ENCODE measurements at regions not wholly inside any gene's neighbourhood (a gene's known extent, or its start where the extent isn't known, plus 50 kb on each side); places are given as distances from the start of the nearest gene placed in this dataset.

DNA sequence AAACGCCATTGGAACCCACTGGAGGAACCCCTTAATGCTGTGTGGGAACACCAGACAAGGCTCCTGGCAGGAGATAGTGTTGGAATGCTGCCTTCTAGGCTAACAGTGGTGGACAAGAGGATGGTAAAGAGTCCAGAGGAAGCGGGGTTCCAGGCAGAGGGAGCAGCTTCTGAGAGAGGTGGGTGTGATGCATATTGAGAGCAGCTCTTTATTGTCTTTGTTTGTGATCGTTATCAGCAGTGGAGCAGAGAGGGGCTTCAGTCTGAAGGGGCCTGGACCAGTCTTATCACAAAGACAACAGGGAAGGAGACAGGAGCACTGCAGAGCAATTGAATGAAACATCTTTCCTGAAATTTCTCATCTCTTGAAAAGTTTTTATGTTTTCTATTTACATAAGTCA, 106.8 kb upstream of the PLET1 start:
- no peaks in the 10 kb centered on the region for H3K9me3 ChIP-seq (ENCODE audit: severe bottlenecking)

DNA sequence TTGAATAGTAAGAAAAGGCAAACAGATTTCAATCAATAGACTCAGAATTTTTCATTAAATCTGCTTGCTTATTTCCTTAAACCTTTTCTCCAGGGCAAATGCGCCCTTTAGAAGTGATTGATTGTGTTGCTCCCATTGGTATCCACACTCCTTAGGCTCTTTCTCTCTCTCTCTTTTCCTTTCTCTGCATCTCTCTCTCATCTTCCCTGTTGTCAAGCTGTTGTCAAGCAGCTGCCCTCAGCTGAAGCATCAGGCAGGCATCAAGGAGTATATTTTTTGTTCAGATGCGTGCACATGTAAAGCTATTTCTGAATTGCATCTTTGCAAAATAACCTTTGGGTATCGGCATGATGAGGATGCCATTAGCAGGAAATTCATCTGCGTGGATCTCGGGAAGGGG, 107.2 kb upstream of the PLET1 start:
- no peak for DNase-seq
- Histone ChIP-seq H3K36me3 (no peaks in the 10 kb centered on the region), H3K27ac (no peak overlapping the region), H3K27me3 (ENCODE audit: insufficient read depth, low read depth, severe bottlenecking) (no peaks in the 10 kb centered on the region), H3K9me3 (ENCODE audit: severe bottlenecking) (no peaks in the 10 kb centered on the region), H3K4me3 (ENCODE audit: low read depth, low read length) (no peak overlapping the region)
- TF ChIP-seq, protein P1, sequence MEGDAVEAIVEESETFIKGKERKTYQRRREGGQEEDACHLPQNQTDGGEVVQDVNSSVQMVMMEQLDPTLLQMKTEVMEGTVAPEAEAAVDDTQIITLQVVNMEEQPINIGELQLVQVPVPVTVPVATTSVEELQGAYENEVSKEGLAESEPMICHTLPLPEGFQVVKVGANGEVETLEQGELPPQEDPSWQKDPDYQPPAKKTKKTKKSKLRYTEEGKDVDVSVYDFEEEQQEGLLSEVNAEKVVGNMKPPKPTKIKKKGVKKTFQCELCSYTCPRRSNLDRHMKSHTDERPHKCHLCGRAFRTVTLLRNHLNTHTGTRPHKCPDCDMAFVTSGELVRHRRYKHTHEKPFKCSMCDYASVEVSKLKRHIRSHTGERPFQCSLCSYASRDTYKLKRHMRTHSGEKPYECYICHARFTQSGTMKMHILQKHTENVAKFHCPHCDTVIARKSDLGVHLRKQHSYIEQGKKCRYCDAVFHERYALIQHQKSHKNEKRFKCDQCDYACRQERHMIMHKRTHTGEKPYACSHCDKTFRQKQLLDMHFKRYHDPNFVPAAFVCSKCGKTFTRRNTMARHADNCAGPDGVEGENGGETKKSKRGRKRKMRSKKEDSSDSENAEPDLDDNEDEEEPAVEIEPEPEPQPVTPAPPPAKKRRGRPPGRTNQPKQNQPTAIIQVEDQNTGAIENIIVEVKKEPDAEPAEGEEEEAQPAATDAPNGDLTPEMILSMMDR (IDR thresholded peaks at IDR 0.05; ENCODE audit: low read depth, low read length), result no peak

More for the DNA sequence above, 106.8 kb upstream of the PLET1 start:
- H3K4me3 ChIP-seq (ENCODE audit: low read depth, low read length), result no peak overlapping the region
- no peaks in the 10 kb centered on the region for H3K36me3 ChIP-seq
- no peaks in the 10 kb centered on the region for H3K27me3 ChIP-seq (ENCODE audit: insufficient read depth, low read depth, severe bottlenecking)
- H3K27ac ChIP-seq, result no peak overlapping the region
- TF ChIP-seq, protein P1 (IDR thresholded peaks at IDR 0.05; ENCODE audit: low read depth, low read length), result no peak
- no peak for DNase-seq

DNA sequence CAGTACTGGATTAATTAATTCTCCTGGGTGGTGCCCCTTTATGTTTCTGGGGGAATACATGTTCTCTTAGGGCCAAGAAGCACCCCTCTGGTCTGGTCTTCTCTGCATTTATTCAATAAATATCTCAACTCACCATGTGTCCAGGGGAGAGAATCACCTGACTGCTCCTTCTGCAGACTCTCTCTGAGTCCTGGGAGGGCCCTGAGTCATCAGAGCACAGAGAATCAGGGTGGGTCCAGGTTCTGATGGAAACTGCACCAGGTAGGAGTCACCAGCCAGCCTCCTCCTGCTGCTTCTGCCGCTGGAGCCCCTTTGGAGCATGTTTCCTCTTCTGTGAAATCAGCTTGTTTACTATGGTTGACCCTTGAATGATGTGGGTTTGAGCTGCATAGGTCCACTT, 107.7 kb upstream of the PLET1 start:
- H3K4me3 ChIP-seq (ENCODE audit: low read depth, low read length), result no peak overlapping the region

DNA sequence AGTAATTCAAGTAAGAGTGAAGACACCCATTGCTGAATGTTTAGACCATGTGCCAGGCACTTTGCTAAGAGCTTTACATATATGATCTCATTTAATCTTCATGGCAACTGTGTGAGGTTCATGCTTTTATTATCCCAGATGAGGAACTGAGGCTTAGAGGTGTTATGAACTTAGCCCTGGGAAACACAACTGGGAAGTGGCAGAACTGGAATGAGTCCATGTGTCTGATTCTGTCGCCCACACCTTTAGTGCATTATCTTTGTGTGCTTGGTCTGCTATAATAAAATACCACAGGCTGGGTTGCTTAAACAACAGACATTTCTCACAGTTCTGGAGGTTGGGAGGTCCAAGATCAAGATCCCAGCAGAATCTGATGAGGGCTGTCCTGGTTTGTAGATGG, 108.7 kb upstream of the PLET1 start:
- H3K27ac ChIP-seq, result no peak overlapping the region
- no peaks in the 10 kb centered on the region for H3K27me3 ChIP-seq (ENCODE audit: insufficient read depth, low read depth, severe bottlenecking)
- no peaks in the 10 kb centered on the region for H3K9me3 ChIP-seq (ENCODE audit: severe bottlenecking)
- no peak for DNase-seq
- TF ChIP-seq, protein P1 (IDR thresholded peaks at IDR 0.05; ENCODE audit: low read depth, low read length), result no peak
- no peak overlapping the region for H3K4me3 ChIP-seq (ENCODE audit: low read depth, low read length)
- H3K36me3 ChIP-seq, result no peaks in the 10 kb centered on the region

More for the DNA sequence above, 107.7 kb upstream of the PLET1 start:
- DNase-seq, result no peak
- H3K36me3 ChIP-seq, result no peaks in the 10 kb centered on the region
- H3K9me3 ChIP-seq (ENCODE audit: severe bottlenecking), result no peaks in the 10 kb centered on the region
- no peaks in the 10 kb centered on the region for H3K27me3 ChIP-seq (ENCODE audit: insufficient read depth, low read depth, severe bottlenecking)
- TF ChIP-seq, protein P1 (IDR thresholded peaks at IDR 0.05; ENCODE audit: low read depth, low read length), result no peak
- no peak overlapping the region for H3K27ac ChIP-seq

DNA sequence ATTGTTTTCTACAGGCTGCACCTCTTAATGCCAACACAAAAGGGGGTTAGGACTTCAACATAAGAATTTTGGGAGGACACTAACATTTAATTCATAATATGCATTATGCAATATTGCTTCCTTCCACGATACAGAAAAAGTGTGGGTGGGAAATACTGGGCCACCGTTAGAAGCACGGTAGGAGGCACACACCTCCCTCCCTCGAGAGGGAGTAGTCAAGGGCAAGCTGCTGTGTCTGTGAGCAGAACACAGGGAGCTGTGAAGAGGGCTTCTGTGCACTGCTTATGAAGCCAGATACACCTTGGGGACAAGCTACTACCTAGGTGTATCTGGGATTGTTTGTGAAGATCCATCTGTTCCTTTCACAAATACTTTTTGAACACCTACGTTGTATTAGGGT, 109.3 kb upstream of the PLET1 start:
- Histone ChIP-seq H3K27ac (no peak overlapping the region), H3K27me3 (ENCODE audit: insufficient read depth, low read depth, severe bottlenecking) (no peaks in the 10 kb centered on the region), H3K9me3 (ENCODE audit: severe bottlenecking) (no peaks in the 10 kb centered on the region), H3K4me3 (ENCODE audit: low read depth, low read length) (no peak overlapping the region), H3K36me3 (no peaks in the 10 kb centered on the region)
- TF ChIP-seq, protein P1 (IDR thresholded peaks at IDR 0.05; ENCODE audit: low read depth, low read length), result no peak
- DNase-seq, result no peak

DNA sequence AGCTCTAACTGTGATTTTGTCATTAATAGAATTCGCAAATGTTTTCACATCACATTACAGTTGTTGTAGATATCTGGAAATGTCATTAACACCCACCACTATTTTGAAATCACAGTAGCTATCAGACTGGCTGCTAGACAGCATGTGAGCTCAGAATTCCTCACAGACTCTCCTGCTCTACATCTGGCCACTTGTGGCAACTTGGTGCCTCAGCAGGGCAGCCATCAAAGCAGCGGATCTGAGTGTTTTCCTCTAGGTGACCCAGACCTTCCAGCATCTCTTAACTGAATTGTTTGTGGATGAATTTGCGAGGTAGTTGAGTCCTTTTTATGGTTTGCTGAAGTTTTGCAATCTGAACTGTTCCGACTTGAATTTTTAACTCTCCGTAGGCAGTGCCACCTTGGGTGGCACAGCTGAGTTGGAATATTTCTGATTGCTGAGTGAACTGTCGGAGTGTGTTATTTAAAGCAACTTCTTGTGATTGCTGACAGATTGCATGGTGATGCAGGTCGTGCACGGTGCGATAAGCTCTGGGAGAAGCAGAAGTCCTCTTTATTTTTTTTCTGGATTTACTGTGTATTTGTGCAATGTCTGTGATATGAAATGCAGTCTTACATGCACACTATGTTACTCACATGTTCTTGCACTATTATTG, 114.0 kb upstream of the PLET1 start:
- Histone ChIP-seq H3K36me3 (no peaks in the 10 kb centered on the region), H3K27ac (no peak overlapping the region), H3K9me3 (ENCODE audit: severe bottlenecking) (no peaks in the 10 kb centered on the region), H3K27me3 (ENCODE audit: insufficient read depth, low read depth, severe bottlenecking) (no peaks in the 10 kb centered on the region), H3K4me3 (ENCODE audit: low read depth, low read length) (no peak overlapping the region)
- DNase-seq, result no peak
- TF ChIP-seq, protein P1 (IDR thresholded peaks at IDR 0.05; ENCODE audit: low read depth, low read length), result no peak
